ENCODE measurements at regions not wholly inside any gene's neighbourhood (a gene's known extent, or its start where the extent isn't known, plus 50 kb on each side); places are given as distances from the start of the nearest gene placed in this dataset.
"Not testable (repeated sequence)": the region's sequence is repeated elsewhere in the genome, so short reads cannot be mapped to it uniquely, and the experiment has no call there.

DNA sequence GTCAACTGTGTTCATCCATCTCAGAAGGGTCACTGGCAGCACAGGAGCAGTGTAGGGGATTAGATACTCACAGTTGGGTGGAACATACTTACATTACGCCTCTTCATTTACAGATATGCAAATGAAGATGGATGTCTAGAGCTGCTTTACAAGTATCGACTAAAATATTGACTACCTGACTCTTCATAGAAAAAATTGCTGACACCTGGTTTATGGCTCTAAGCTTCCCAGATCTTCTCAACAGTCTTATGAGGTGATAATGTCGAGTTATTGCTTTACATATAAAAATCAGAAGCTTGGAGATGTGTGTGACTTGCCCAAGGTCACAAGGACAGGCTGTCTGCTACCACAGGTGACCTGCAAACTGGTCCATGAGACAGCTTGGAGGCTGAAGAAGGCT is 677.2 kb downstream of the TYW1 start:
- no peak for DNase-seq (ENCODE audit: low read depth in 2 of 2, low spot score in 1 of 2)

DNA sequence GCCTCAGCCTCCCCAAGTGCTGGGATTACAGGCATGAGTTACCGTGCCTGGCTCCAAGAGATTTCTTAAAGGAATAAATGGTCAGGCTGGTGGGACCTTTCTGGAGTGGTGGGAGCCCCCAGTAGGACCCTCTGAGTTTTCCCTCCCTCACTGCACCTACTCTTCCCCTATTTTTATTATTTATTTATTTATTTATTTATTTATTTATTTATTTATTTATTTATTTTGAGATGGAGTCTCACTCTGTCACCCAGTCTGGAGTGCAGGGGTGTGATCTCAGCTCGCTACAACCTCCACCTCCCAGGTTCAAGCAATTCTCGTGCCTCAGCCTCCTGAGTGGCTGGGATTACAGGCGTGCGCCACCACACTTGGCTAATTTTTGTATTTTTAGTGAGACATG is 678.2 kb downstream of the TYW1 start:
- DNase-seq (ENCODE audit: low read depth in 2 of 2, low spot score in 1 of 2): not testable (repeated sequence)

DNA sequence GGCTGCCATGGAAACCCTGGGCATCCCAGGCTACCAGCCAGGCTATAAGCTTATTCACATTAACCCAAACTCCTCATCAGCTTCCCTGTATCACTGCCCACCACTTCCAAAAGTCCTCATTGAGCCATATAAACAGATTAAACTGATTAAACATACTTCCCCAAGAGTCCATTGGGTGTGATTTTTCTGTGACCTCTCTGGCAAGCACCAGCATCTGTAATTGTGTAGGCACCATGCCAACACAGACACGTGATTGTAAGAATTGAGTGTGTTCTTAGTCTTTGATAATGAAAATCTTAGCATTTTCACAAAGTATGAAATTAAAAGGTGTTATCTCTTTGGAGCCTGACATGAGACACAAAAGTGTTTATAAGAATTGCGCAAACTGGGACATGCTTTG is 679.3 kb downstream of the TYW1 start:
- DNase-seq (ENCODE audit: low read depth in 2 of 2, low spot score in 1 of 2): no peak

DNA sequence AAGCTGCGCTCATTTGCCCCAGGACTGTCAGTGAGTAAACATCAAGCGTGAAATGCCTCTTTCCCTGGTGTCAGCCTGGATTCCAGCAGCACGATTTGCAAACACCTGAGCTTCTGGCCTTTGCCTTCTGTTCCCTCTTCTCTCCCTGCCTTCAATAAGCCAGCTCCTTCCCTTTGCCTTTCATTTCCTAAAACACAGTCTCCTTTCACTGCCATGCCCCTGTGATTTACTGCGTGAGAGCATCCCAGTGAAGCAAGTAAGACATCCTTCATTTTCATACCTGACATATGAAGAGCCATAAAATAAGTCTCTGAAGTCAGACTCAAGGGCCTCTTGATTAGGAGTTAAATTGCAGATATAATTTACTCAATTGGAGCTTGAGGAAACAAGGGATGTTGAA is 681.8 kb downstream of the TYW1 start:
- no peak for DNase-seq (ENCODE audit: low read depth in 2 of 2, low spot score in 1 of 2)

DNA sequence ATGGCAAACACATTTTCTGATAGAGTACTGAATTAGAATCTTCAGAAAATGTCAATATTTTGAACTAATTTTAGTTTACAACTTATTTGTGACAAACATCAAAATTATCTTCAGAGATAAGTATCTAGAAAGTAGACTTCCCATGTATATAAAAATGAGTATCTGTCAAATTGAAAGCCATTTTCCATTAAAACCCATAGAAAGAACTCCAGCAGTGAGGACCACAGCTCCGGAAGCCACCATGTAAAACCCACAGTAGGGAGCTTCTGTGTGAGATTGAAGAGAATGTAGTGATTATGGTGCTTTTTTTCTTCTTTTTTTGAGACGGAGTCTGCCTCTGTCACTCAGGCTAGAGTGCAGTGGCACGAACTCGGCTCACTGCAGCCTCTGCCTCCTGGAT is 687.0 kb downstream of the TYW1 start:
- no peak for DNase-seq (ENCODE audit: low read depth in 2 of 2, low spot score in 1 of 2)

GRCh38 chr7:67690700-67691099 is 694.1 kb downstream of the TYW1 start:
- no peak for DNase-seq (ENCODE audit: low read depth in 2 of 2, low spot score in 1 of 2)

DNA sequence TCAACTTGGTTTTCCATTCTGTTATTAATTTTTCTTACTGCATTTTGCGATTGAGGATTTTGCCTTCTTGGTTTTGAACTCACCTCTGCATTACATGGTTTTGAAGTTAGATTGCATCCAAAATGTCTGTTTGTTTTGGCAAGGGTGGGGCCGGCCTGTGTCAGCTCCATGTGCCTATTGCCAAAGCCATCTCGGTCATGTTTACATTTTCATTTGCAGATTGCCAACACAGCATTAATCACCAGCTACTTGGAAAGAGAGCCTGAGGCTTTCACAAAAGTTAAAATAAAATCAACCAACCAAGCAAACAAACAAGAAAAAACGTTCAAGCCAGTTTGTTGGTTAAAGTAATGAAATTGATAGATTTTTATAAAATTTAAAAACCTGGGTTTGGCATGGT is 695.8 kb downstream of the TYW1 start:
- DNase-seq (ENCODE audit: low read depth in 2 of 2, low spot score in 1 of 2): no peak

GRCh38 chr7:67696124-67696523 is 699.5 kb downstream of the TYW1 start:
- no peak for DNase-seq (ENCODE audit: low read depth in 2 of 2, low spot score in 1 of 2)

DNA sequence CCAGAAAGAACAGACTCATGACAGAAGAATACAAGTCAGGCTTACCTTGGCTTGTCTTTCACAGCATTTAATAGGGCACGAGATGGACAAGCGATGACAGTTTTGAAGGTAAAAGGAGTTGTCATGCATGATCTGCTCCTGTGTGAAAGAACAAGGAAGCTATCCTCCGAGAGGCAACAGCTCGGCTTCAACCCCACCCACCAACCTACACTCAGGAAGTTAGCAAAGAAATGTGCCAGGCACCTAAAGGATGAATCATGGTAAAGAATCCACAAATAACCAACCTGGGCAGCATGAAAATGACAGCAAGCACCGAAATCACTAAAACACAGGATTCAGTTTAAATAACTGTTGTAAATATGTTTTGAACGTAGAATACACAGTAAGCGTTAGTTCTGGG is 700.2 kb downstream of the TYW1 start:
- no peak for DNase-seq (ENCODE audit: low read depth in 2 of 2, low spot score in 1 of 2)

DNA sequence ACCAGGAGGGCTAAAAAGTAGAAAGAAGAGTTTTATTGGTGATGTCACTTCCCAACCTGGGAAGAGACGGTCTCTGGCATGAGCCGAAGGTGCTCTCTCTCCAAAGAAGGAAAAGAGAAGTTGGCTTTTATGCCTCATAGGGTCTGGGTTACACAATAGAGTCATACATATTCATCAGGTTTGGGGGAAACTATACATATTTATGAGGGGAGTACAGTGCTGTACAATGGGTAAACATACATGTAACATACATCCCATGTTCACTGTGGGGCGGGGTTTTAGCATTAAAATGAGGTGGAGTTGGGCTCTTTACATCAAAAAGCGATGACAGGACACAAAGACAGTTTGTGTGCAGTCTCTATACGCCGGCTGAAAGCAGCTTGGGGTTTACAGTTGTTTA is 701.7 kb downstream of the TYW1 start:
- no peak for DNase-seq (ENCODE audit: low read depth in 2 of 2, low spot score in 1 of 2)

DNA sequence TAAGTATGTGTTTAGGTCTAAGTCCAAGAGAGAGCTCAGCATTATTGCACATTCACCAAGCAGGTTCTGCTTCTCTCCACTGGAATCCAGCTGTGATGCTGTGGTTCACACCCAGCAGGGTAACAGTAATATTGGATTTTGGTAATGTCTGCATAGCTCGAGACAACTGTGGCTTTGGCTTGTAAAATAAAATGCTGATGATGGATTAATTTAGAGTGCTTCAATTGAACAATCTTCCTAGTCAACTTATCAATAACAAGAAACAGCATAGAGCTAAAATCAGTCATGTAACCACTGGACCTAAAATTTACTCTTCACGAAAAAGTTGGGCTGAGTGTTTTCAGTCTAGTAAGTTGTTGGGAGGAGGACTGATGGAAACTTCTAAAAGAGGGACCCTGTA is 709.2 kb downstream of the TYW1 start:
- DNase-seq (ENCODE audit: low read depth in 2 of 2, low spot score in 1 of 2): no peak

GRCh38 chr7:67711706-67712105 is 715.1 kb downstream of the TYW1 start:
- no peak for DNase-seq (ENCODE audit: low read depth in 2 of 2, low spot score in 1 of 2)

DNA sequence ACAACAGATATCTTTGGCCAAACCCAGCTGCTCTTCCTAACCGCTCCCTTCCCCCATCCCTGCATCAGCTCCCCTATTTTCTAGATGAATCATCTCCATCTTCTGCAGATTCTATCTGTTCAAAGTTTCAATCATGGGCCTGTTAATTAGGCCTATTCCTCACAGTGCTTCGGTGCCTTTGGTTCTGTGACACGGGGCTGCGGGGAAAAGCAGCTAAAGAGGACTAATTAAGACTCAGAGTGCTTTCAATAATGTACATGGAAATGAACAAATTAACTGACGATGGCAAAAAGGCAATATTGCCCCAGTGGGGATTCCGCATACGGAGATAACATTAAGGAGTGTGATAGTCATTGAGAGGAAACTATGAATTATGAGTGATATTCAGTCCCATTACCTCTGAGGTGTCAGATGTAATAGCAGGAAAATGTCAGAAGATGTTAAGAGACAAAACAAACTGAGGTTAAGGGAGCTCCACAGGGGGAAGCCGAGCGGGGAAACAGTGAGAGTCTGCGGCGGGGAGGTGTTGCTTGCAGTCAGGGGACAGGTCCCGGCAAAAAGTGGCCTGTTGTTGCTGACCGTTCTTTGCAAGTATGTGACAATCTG is 716.9 kb downstream of the TYW1 start:
- no peak for DNase-seq (ENCODE audit: low read depth in 2 of 2, low spot score in 1 of 2)

DNA sequence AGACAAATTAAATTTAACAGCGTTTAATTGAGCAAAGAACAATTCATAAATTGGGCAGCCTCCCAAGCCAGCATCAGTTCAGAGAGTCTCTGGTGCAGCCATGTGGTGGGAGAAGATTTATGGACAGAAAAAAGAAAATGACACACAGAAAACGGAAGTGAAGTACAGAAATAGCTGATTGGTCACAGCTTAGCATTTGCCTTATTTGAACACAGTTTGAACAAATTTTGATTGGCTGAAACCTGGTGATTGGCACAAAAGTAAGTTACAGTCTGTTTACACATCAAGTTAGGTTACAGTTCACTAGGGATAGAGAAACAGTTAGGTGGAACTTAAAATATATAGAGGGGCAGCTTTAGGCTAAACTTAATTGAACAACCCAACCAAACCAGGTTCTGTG is 720.1 kb downstream of the TYW1 start:
- no peak for DNase-seq (ENCODE audit: low read depth in 2 of 2, low spot score in 1 of 2)

- DNase-seq (ENCODE audit: low read depth in 2 of 2, low spot score in 1 of 2): no peak
These were observed 727.0 kb downstream of the TYW1 start for GRCh38 chr7:67723591-67723990.

GRCh38 chr7:67724435-67724834 is 727.8 kb downstream of the TYW1 start:
- DNase-seq (ENCODE audit: low read depth in 2 of 2, low spot score in 1 of 2): no peak

DNA sequence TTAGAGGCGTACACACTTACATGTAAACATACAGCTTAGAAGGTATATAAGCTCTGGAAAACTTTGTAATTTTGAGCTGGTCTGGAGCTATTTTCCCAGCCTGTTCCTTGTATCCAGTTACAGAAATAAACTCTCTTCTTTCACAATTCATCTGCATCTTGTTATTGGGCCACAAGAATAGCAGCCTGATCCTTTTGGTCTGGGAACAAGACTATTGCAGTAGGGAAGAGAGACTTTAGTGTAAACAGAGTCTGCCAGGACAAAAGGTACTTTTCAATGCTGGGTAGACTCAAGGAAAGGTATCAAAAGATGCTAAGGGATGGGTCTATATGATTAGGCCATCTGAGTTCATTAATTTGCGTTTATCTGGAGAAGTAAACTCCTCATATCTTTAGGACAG is 728.3 kb downstream of the TYW1 start:
- DNase-seq (ENCODE audit: low read depth in 2 of 2, low spot score in 1 of 2): no peak

DNA sequence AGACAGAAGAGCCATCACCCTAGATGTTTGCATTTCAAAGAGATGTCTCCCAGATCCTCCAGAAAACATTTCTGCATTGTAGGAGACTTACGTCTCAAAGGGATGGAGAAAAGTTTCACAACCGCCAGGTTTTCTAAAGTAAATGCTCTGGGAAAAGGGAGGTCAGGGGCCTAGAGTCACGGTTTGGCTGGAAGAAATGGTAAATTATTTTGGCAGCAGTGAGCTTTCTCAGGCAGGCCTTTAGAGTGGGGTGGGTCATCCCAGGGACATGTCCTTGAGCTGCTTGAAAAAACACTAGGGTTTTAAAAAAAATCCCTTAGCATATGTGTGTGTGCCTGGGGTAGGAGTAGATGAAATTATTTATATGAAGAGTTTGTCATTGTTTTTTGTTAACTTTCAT is 728.8 kb downstream of the TYW1 start:
- no peak for DNase-seq (ENCODE audit: low read depth in 2 of 2, low spot score in 1 of 2)

GRCh38 chr7:67729771-67730170 is 733.1 kb downstream of the TYW1 start:
- DNase-seq (ENCODE audit: low read depth in 2 of 2, low spot score in 1 of 2): no peak

GRCh38 chr7:67731704-67732103 is 735.1 kb downstream of the TYW1 start:
- no peak for DNase-seq (ENCODE audit: low read depth in 2 of 2, low spot score in 1 of 2)

- no peak for DNase-seq (ENCODE audit: low read depth in 2 of 2, low spot score in 1 of 2)
These were observed 736.3 kb downstream of the TYW1 start for GRCh38 chr7:67732898-67733297.

DNA sequence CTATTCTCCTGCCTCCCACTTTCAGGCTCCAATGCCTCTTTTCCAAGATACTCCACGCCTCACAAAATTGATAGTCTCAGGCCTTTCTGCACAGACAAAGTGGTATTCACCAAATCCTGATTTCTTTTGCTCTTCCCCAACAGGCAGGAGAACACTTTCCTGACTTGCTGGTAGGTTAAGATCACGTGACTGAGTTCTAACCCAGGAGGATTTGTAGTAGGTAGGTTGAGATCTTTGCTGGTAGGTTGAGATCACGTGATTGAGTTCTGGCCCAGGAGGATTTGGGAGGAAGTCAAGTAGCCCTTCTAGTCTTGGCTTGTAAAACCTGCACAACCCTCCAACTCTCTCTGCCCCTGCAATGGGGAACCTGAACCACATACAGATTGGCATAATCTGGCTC is 741.5 kb downstream of the TYW1 start:
- no peak for DNase-seq (ENCODE audit: low read depth in 2 of 2, low spot score in 1 of 2)

DNA sequence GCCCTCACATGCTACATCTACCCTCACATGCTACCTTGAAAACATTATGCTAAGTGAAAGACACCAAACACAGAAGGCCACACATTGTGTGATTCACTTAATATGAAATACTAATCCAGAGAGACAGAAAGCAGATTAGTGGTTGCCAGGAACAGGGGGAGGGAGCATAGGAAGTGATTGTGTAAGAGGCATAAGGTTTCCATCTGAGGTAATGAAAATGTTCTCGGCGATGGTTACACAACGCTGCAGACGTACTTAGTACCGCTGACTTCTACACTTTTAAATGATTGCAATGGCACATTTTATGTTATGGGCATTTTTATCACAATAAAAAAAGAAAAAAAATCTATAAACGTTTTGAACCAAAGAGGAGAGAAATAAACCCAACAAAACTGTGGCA is 742.3 kb downstream of the TYW1 start:
- no peak for DNase-seq (ENCODE audit: low read depth in 2 of 2, low spot score in 1 of 2)

DNA sequence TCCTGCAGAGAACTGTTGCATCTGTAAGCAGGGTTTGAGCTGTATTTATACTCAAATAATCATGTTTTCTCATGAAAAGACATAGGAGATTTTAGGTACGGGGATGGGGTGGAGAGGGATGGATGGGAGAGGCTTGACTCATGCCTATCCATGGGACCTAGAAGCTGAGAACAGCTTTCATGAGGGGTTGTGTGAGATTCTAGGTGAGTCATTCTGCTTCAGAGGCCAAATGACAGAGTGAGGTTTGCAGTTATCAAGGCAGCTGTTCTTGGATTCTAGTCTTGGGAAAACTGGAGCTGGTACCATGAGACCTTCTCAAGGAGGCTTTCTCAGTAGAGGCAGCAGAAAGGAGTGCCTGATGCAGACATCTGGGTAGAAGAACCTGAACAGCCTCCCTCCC is 746.9 kb downstream of the TYW1 start:
- no peak for DNase-seq (ENCODE audit: low read depth in 2 of 2, low spot score in 1 of 2)
